B cell (primary cell): ENCODE measurements at regions not wholly inside any gene's neighbourhood (a gene's known extent, or its start where the extent isn't known, plus 50 kb on each side); places are given as distances from the start of the nearest gene placed in this dataset.

Source experiments
- ATAC-seq: fragments of 200-7000 bp; cut with Tn5 transposase; one replicate; pipeline ENCODE4 v1.10.0; 2021; ENCODE audit warnings: low read depth, mild to moderate bottlenecking, moderate number of reproducible peaks, moderate library complexity
- CTCF ChIA-PET: fragments of 350-600 bp; sonication (Branson Sonifier 250); formaldehyde crosslinking; loops from one replicate; lab custom pipeline; 2021; ENCODE audit warnings: antibody characterized with exemption, inconsistent platforms; lab: Charles Lee
- POLR2A ChIA-PET: fragments of 350-600 bp; sonication (Branson Sonifier 250); formaldehyde crosslinking; loops from one replicate; lab custom pipeline; 2021; ENCODE audit warnings: antibody characterized with exemption; lab: Charles Lee
- DNase-seq: peaks from one replicate; pipeline ENCODE4 v3.0.0; 2013
- H2AFZ ChIP-seq: 2 replicates; pipeline ENCODE4 v1.6.1; 2012; ENCODE audit warnings: mild to moderate bottlenecking, low read depth, low read length; ENCODE audit not compliant: insufficient read depth, poor library complexity, severe bottlenecking
- H3K27ac ChIP-seq, 2 donors: 1 replicate in 1 of 2; 2 replicates in 1 of 2; pipeline ENCODE4 v1.5.1; 2012 to 2013; ENCODE audit warnings: low read length in 2 of 2, mild to moderate bottlenecking in 2 of 2, moderate library complexity in 1 of 2
- H3K27me3 ChIP-seq, 4 experiments: fragments of 200-600 bp in 1 of 4; sonication (generic) in 1 of 4; replicated peaks in 1 of 4; 1 replicate in 2 of 4; 2 replicates in 2 of 4; pipeline versions ENCODE4 v1.6.1 to v1.7.0; 2013 to 2016; ENCODE audit warnings: low read length in 3 of 4, mild to moderate bottlenecking in 2 of 4, mixed read lengths in 1 of 4, moderate library complexity in 1 of 4; ENCODE audit not compliant: insufficient read depth in 4 of 4, control insufficient read depth in 3 of 4; ENCODE audit errors: control extremely low read depth in 1 of 4
- H3K36me3 ChIP-seq, 2 experiments: replicated peaks in 1 of 2; 1 replicate in 1 of 2; 2 replicates in 1 of 2; pipeline versions ENCODE4 v1.6.1 to v1.7.1; 2013; ENCODE audit warnings: low read length in 1 of 2; ENCODE audit not compliant: insufficient read depth in 2 of 2, control insufficient read depth in 1 of 2; ENCODE audit errors: control extremely low read depth in 1 of 2, extremely low read depth in 1 of 2
- H3K4me1 ChIP-seq, 2 donors: fragments of 200-600 bp in 1 of 2; sonication (generic) in 1 of 2; 1 replicate in 1 of 2; 2 replicates in 1 of 2; pipeline versions ENCODE4 v1.5.1 to v1.6.1; 2013 to 2017; ENCODE audit warnings: low read length in 2 of 2; ENCODE audit not compliant: control insufficient read depth in 2 of 2, insufficient read depth in 2 of 2
- H3K4me2 ChIP-seq: replicated peaks from 2 replicates; pipeline ENCODE3; 2012; ENCODE audit warnings: mild to moderate bottlenecking, low read depth, low read length; ENCODE audit not compliant: poor library complexity, severe bottlenecking
- H3K4me3 ChIP-seq, 5 experiments: fragments of 200-600 bp in 1 of 5; sonication (generic) in 1 of 5; 1 replicate in 3 of 5; 2 replicates in 2 of 5; pipeline versions ENCODE4 v1.5.1 to v1.7.0; 2011 to 2016; ENCODE audit warnings: low read length in 4 of 5, mild to moderate bottlenecking in 4 of 5, low read depth in 2 of 5, control low read depth in 1 of 5, moderate library complexity in 1 of 5; ENCODE audit not compliant: insufficient read depth in 1 of 5; ENCODE audit errors: control extremely low read depth in 1 of 5, extremely low read depth in 1 of 5
- H3K79me2 ChIP-seq: fragments of 200-600 bp; sonication (generic); one replicate; pipeline ENCODE4 v1.6.0; 2016; ENCODE audit warnings: low read length; ENCODE audit not compliant: control insufficient read depth, insufficient read depth
- H3K9ac ChIP-seq: fragments of 200-600 bp; sonication (generic); 2 replicates; pipeline ENCODE4 v1.6.1; 2017; ENCODE audit warnings: mild to moderate bottlenecking, low read length, moderate library complexity
- H3K9me3 ChIP-seq, 3 donors: one replicate each; pipeline versions ENCODE4 v1.6.1 to v1.7.1; 2013; ENCODE audit warnings: low read length in 2 of 3; ENCODE audit not compliant: control insufficient read depth in 2 of 3, insufficient read depth in 1 of 3; ENCODE audit errors: control extremely low read depth in 1 of 3
- H4K20me1 ChIP-seq: 2 replicates; pipeline ENCODE4 v1.6.0; 2012; ENCODE audit warnings: mild to moderate bottlenecking, low read length; ENCODE audit not compliant: insufficient read depth, control insufficient read depth, poor library complexity, severe bottlenecking
- H3K27ac Mint-ChIP-seq: one replicate; pipeline ENCODE4 v1.8.0; 2021; ENCODE audit warnings: mixed read lengths
- H3K27me3 Mint-ChIP-seq: one replicate; pipeline ENCODE4 v1.8.0; 2021; ENCODE audit warnings: mixed read lengths
- H3K4me1 Mint-ChIP-seq: one replicate; pipeline ENCODE4 v1.8.0; 2021; ENCODE audit warnings: mixed read lengths
- H3K4me3 Mint-ChIP-seq: one replicate; pipeline ENCODE4 v1.8.0; 2021; ENCODE audit warnings: mixed read lengths
- H3K9me3 Mint-ChIP-seq: one replicate; pipeline ENCODE4 v1.8.0; 2022; ENCODE audit warnings: mixed read lengths; ENCODE audit not compliant: insufficient read depth
- EZH2 ChIP-seq: IDR thresholded peaks from 2 replicates; pipeline ENCODE4 v1.6.1; 2012; ENCODE audit warnings: borderline replicate concordance, low read depth, mild to moderate bottlenecking, moderate library complexity, low read length; ENCODE audit not compliant: insufficient read depth, poor library complexity, severe bottlenecking
- WGBS: methylation state at CpG from one replicate; pipeline ENCODE4 v1.1.5; 2013; ENCODE audit warnings: missing lambda C conversion rate; ENCODE audit not compliant: insufficient coverage; 5-methylcytosine and 5-hydroxymethylcytosine counted together
- intact Hi-C: fragments of 100-400 bp; cut with micrococcal nuclease; formaldehyde crosslinking; loops from one replicate; pipeline ENCODE4 v1.10.0; 2022
- TF ChIP-seq, protein P1 (sequence below): fragments of 200-600 bp; IDR thresholded peaks from one replicate; pipeline ENCODE4 v1.8.0; 2022; ENCODE audit warnings: antibody characterized with exemption, mild to moderate bottlenecking

DNA sequence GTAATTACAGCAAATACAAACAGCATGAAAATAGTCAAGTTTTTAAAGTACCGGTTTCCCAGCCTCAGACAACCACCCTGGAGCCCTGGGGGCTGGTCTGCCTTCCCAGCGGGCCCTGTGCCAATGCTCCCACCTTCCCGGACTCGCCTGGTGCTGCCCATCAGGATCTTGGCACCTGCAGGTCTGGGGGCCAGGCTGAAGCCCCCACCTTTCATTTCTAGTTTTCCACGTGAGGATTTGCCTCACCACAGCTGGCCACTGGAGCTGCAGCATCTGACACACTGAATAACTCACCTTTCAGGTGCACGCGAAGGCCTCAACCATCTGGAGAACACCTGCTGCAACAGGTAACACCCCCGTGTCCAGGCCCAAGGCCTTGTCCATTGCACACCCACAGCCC is 108.7 kb upstream of the THY1 start:
- Histone ChIP-seq H3K9ac (no peak overlapping the region), H3K4me1 (no peaks in the 10 kb centered on the region), H3K4me2 (no peak overlapping the region), H3K36me3 (no peaks in the 10 kb centered on the region), H3K9me3 (no peaks in the 10 kb centered on the region), H3K27ac (no peak overlapping the region), H3K4me3 (no peak overlapping the region), H3K79me2 (no peaks in the 10 kb centered on the region), H4K20me1 (no peaks in the 10 kb centered on the region), H2AFZ (no peak overlapping the region), H3K27me3 (peaks cover 0 to 8% (median 0%) of the 10 kb centered on the region in 4 experiments)
- no peak for DNase-seq
- intact Hi-C loops = no loop called here
- ATAC-seq = no peak
- Mint-ChIP-seq H3K4me3 (no peak overlapping the region), H3K4me1 (peaks cover 5% of the 10 kb centered on the region), H3K27ac (no peak overlapping the region), H3K27me3 (peaks cover 29% of the 10 kb centered on the region), H3K9me3 (no peaks in the 10 kb centered on the region)
- POLR2A ChIA-PET = no interaction called here
- no peak for TF ChIP-seq EZH2
- TF ChIP-seq, protein P1, sequence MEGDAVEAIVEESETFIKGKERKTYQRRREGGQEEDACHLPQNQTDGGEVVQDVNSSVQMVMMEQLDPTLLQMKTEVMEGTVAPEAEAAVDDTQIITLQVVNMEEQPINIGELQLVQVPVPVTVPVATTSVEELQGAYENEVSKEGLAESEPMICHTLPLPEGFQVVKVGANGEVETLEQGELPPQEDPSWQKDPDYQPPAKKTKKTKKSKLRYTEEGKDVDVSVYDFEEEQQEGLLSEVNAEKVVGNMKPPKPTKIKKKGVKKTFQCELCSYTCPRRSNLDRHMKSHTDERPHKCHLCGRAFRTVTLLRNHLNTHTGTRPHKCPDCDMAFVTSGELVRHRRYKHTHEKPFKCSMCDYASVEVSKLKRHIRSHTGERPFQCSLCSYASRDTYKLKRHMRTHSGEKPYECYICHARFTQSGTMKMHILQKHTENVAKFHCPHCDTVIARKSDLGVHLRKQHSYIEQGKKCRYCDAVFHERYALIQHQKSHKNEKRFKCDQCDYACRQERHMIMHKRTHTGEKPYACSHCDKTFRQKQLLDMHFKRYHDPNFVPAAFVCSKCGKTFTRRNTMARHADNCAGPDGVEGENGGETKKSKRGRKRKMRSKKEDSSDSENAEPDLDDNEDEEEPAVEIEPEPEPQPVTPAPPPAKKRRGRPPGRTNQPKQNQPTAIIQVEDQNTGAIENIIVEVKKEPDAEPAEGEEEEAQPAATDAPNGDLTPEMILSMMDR = no peak
- WGBS = 87% methylated on average over 8 of the region's 8 CpGs
- CTCF ChIA-PET = no interaction called here

DNA sequence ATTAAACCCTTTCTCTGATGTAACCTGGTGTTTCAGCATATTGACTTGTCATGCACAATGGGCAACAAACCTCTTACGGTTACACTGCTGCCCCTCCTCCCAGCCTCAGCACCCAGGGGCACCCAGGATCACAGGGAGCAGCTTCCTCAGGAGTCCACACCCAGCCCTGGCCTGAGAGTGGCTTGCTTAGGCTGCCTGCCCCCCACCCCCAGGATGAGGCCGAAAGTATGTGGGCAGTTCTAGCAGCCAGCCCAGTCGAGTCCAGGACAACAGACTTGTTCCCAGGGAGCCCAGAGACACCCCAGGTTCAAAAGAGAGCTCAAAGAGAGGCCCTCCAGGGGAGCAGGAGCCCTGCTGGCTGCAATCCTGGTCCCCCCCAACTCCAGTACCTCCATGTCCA is 108.1 kb upstream of the THY1 start:
- peaks cover 0 to 8% (median 0%) of the 10 kb centered on the region in 4 experiments for H3K27me3 ChIP-seq
- 81% methylated on average over 3 of the region's 3 CpGs for WGBS
- H3K27ac ChIP-seq = no peak overlapping the region
- H3K27ac Mint-ChIP-seq = no peak overlapping the region
- POLR2A ChIA-PET = no interaction called here
- peaks cover 5% of the 10 kb centered on the region for H3K4me1 Mint-ChIP-seq
- H2AFZ ChIP-seq = no peak overlapping the region
- intact Hi-C loops = no loop called here
- no peaks in the 10 kb centered on the region for H3K9me3 Mint-ChIP-seq
- H3K4me3 ChIP-seq = no peak overlapping the region
- H3K9me3 ChIP-seq = no peaks in the 10 kb centered on the region
- no peaks in the 10 kb centered on the region for H3K79me2 ChIP-seq
- no peaks in the 10 kb centered on the region for H4K20me1 ChIP-seq
- CTCF ChIA-PET = no interaction called here
- ATAC-seq (no peak), DNase-seq (no peak)
- no peak overlapping the region for H3K4me3 Mint-ChIP-seq
- no peaks in the 10 kb centered on the region for H3K36me3 ChIP-seq
- peaks cover 25% of the 10 kb centered on the region for H3K27me3 Mint-ChIP-seq
- H3K9ac ChIP-seq = no peak overlapping the region
- H3K4me2 ChIP-seq = no peak overlapping the region
- no peak for TF ChIP-seq EZH2
- TF ChIP-seq, protein P1 = no peak
- no peaks in the 10 kb centered on the region for H3K4me1 ChIP-seq
